MCF 10A (cell line): ENCODE measurements at regions not wholly inside any gene's neighbourhood (a gene's known extent, or its start where the extent isn't known, plus 50 kb on each side); places are given as distances from the start of the nearest gene placed in this dataset.

Experiments used
- BruUV-seq: library from RNA; stranded (reverse); fragments of 400-500 nt; replicated peaks from 2 replicates; lab custom pipeline; 2021; lab: Mats Ljungman, UMichigan
- CTCF ChIA-PET: fragments of 300-600 bp; sonication (Branson Sonifier 250); formaldehyde crosslinking; extraction: SDS; loops from one replicate; lab custom pipeline; 2021; ENCODE audit warnings: antibody characterized with exemption, inconsistent platforms; lab: Yijun Ruan, JAX
- POLR2A ChIA-PET: fragments of 300-600, 350-650 bp; sonication (Branson Sonifier 250); formaldehyde crosslinking; extraction: SDS; loops from one replicate; lab custom pipeline; 2020; ENCODE audit warnings: antibody characterized with exemption, inconsistent platforms; lab: Yijun Ruan, JAX
- DNase-seq: peaks from one replicate; pipeline ENCODE4 v3.0.0-alpha.2; 2018; ENCODE audit not compliant: unreplicated experiment
- H3K27ac Mint-ChIP-seq: one replicate; pipeline ENCODE4 v1.8.0; 2022; ENCODE audit warnings: mild to moderate bottlenecking, low read depth, mixed read lengths; ENCODE audit not compliant: unreplicated experiment
- H3K27me3 Mint-ChIP-seq: one replicate; pipeline ENCODE4 v1.8.0; 2022; ENCODE audit warnings: mixed read lengths; ENCODE audit not compliant: insufficient read depth, unreplicated experiment
- H3K36me3 Mint-ChIP-seq: one replicate; pipeline ENCODE4 v1.8.0; 2022; ENCODE audit warnings: mild to moderate bottlenecking, moderate library complexity, mixed read lengths; ENCODE audit not compliant: insufficient read depth, unreplicated experiment
- H3K4me1 Mint-ChIP-seq: one replicate; pipeline ENCODE4 v1.8.0; 2022; ENCODE audit warnings: mixed read lengths; ENCODE audit not compliant: insufficient read depth, unreplicated experiment
- H3K4me3 Mint-ChIP-seq: one replicate; pipeline ENCODE4 v1.8.0; 2022; ENCODE audit warnings: mild to moderate bottlenecking, moderate library complexity, mixed read lengths; ENCODE audit not compliant: unreplicated experiment
- H3K9me3 Mint-ChIP-seq: one replicate; pipeline ENCODE4 v1.8.0; 2022; ENCODE audit warnings: mixed read lengths; ENCODE audit not compliant: unreplicated experiment
- CTCF ChIP-seq: fragments of 200-600 bp; IDR thresholded peaks from one replicate; pipeline ENCODE4 v1.8.0; 2022; ENCODE audit warnings: antibody characterized with exemption, mild to moderate bottlenecking; ENCODE audit not compliant: unreplicated experiment
- intact Hi-C: fragments of 100-400 bp; cut with micrococcal nuclease; formaldehyde crosslinking; loops from 2 replicates; pipeline ENCODE4 v1.14.1; 2022

DNA sequence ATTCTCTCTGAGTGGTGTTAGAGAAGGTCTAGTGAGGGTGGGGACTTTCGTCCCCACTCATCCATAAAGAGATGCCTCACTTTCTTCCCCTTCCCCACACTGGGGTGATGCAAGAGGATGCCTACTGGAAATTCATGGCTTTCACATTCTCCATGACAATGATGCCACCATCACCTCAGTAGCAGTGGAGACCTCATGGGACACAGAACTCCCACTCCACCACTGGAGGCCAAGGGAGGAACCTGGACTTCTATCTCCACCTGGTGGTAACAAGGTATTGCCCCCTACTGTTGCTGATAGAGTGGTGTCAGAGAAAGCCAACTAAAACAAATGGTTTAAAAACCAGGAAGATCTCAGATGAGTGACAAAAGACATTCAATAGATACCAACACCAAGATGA is 110.9 kb downstream of the INHBB start:
- no peak overlapping the region for H3K27ac Mint-ChIP-seq
- H3K27me3 Mint-ChIP-seq: no peaks in the 10 kb centered on the region
- H3K36me3 Mint-ChIP-seq: no peaks in the 10 kb centered on the region
- no peak for DNase-seq
- TF ChIP-seq CTCF: no peak
- CTCF ChIA-PET: interaction anchor here (1.5 kb wide), 1 partner anchor 8 kb away, joined by 4 read pairs; no protein-coding TSS in a partner anchor
- H3K9me3 Mint-ChIP-seq: peaks cover 22% of the 10 kb centered on the region
- intact Hi-C loops: no loop called here
- POLR2A ChIA-PET: interaction anchor here (0.9 kb wide), 1 partner anchor 113 kb away, joined by 5 read pairs; no protein-coding TSS in a partner anchor
- peaks cover 15% of the 10 kb centered on the region for H3K4me1 Mint-ChIP-seq
- no TSS peak for BruUV-seq
- H3K4me3 Mint-ChIP-seq: no peak overlapping the region

DNA sequence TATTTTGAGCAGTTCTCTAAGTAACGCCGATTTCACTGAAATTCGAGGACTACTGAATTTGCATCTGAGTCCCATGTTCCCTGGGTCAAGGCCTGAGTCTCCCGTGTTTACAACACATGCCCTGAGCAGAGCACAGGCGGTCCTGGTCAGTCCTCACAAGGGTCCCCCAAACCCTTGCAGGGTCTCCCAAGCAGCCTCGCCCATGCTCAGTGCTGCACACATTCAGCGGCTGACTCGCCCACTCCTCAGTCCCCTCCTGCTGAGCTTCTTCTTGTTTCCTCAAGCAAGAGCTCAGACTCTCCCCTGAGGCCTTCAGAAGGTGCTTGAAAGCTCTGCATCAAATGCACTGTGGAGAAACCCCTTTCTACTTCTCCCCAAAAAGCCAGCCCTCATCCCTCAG is 114.6 kb downstream of the INHBB start:
- Mint-ChIP-seq H3K27ac (no peak overlapping the region), H3K36me3 (no peaks in the 10 kb centered on the region), H3K27me3 (no peaks in the 10 kb centered on the region), H3K4me1 (no peaks in the 10 kb centered on the region), H3K9me3 (peaks cover 22% of the 10 kb centered on the region), H3K4me3 (no peak overlapping the region)
- intact Hi-C loops: no loop called here
- no peak for TF ChIP-seq CTCF
- ChIA-PET POLR2A (interaction anchor here (1.0 to 1.4 kb wide), 2 partner anchors 10 to 13 kb away, joined by 3 to 4 read pairs; no protein-coding TSS in a partner anchor), CTCF (interaction anchor here (0.6 kb wide), 1 partner anchor 342 kb away, joined by 3 read pairs; no protein-coding TSS in a partner anchor)
- no peak for DNase-seq
- no TSS peak for BruUV-seq

DNA sequence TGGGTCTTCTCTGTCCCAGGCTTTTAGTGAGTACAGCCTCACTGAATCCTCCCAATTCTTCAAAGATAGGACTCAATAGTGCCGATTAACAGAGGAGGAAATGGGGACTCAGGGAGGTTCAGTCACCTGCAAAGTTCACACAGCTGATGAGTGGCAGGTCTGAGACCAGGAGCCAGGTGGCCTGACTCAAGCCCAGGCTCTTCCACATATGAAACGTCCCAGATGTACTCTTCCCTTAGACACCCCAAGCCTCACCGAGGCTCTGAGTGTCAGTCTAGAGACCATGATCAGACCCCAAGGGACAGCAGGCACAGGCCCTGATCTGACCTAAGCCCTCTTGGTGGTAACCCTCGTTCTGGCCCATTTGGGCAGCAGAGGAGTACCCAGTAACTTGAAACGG is 115.2 kb downstream of the INHBB start:
- BruUV-seq: no TSS peak
- Mint-ChIP-seq H3K9me3 (peaks cover 22% of the 10 kb centered on the region), H3K4me3 (no peak overlapping the region), H3K27me3 (no peaks in the 10 kb centered on the region), H3K27ac (no peak overlapping the region), H3K4me1 (no peaks in the 10 kb centered on the region), H3K36me3 (no peaks in the 10 kb centered on the region)
- no peak for TF ChIP-seq CTCF
- intact Hi-C loops: no loop called here
- ChIA-PET POLR2A (interaction anchor here (1.0 to 1.4 kb wide), 2 partner anchors 9 to 12 kb away, joined by 3 to 4 read pairs; no protein-coding TSS in a partner anchor), CTCF (interaction anchor here (0.5 to 1.0 kb wide), 4 partner anchors 12 to 343 kb away, joined by 3 to 5 read pairs (median 3); no protein-coding TSS in a partner anchor)
- no peak for DNase-seq

DNA sequence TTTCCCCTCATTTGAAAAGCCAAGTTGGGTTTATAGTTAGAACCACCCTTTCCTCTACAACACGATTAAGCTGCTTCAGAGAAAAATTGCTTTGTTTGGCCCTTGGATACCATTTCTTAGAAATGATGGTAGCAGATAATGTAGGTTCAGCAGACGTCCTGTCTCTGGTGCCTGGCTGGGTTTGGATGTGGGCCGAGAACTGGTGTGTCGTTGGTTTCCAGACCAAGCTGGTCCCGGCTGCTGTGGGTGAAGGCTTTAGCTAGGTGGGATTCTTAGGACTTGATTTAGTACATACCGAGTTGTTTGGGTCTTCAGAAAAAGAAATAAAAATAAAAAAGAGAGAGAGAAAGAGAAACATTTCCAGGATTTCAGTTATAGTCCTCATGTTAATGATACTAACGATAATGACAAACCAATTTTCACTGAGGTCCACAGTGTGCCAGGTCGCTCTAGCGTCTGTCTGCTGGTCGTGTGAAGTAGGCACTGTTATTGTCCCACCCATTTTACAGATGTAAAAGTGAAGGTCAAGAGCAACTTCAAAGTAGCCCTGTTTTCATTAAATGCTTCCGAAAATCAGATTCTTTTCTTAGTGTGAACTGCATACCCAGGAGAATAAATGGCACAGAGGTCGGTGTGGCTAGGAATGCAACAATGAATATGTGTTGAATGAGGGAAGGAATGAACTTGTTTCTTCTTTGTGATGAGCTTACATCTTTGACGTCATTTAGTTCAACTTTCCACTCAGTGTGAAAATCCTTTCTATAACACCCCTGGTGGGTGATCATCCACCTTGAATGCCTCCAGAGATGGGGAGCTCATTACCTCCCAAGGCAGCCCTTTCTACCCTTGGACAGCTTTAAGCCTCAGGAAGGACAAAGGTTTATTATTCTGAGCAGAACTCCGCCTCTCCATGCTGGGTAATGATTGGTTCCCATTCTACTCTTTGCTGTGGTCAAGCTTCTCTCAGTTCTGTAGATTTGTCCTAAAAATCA is 115.9 kb downstream of the INHBB start:
- BruUV-seq: no TSS peak
- CTCF ChIA-PET: interaction anchor here (0.5 to 1.0 kb wide), 5 partner anchors 11 to 149 kb away, joined by 3 to 5 read pairs (median 3); no protein-coding TSS in a partner anchor
- POLR2A ChIA-PET: interaction anchor here (1.0 to 1.4 kb wide), 2 partner anchors 9 to 11 kb away, joined by 3 to 4 read pairs; no protein-coding TSS in a partner anchor
- no peaks in the 10 kb centered on the region for H3K36me3 Mint-ChIP-seq
- no peak for DNase-seq
- no peaks in the 10 kb centered on the region for H3K4me1 Mint-ChIP-seq
- intact Hi-C loops: no loop called here
- H3K9me3 Mint-ChIP-seq: peaks cover 20% of the 10 kb centered on the region
- no peak for TF ChIP-seq CTCF
- no peak overlapping the region for H3K27ac Mint-ChIP-seq
- no peaks in the 10 kb centered on the region for H3K27me3 Mint-ChIP-seq
- no peak overlapping the region for H3K4me3 Mint-ChIP-seq
